NCI-H748 treated with DMSO at 0.1 percent for 48 hours (cell line): ENCODE measurements at regions not wholly inside any gene's neighbourhood (a gene's known extent, or its start where the extent isn't known, plus 50 kb on each side); places are given as distances from the start of the nearest gene placed in this dataset.

Experiments used
- DNase-seq: peaks from one replicate; lab custom pipeline; 2025; lab: John Stamatoyannopoulos, UW

- DNase-seq, result no peak
Measured at GRCh38 chr11:115555336-115556090, 51.3 kb upstream of the CADM1 start.
